T-helper 17 cell (primary cell): ENCODE measurements at regions not wholly inside any gene's neighbourhood (a gene's known extent, or its start where the extent isn't known, plus 50 kb on each side); places are given as distances from the start of the nearest gene placed in this dataset.

Source experiments
- ATAC-seq: fragments of 150-1000 bp; cut with Tn5 transposase; 2 replicates; pipeline ENCODE4 v1.10.0; 2021; ENCODE audit warnings: mild to moderate bottlenecking, moderate library complexity
- DNase-seq, 3 donors: peaks; one replicate each; pipeline versions ENCODE4 v3.0.0 to v3.0.0-alpha.2; 2020 to 2021
- H3K9me3 ChIP-seq: one replicate; pipeline ENCODE4 v1.7.0; 2013; ENCODE audit warnings: low read length, mild to moderate bottlenecking; ENCODE audit not compliant: control insufficient read depth, poor library complexity, severe bottlenecking
- H3K27ac Mint-ChIP-seq: one replicate; pipeline ENCODE4 v1.8.0; 2022; ENCODE audit warnings: mild to moderate bottlenecking, moderate library complexity, mixed read lengths
- H3K27me3 Mint-ChIP-seq: one replicate; pipeline ENCODE4 v1.8.0; 2022; ENCODE audit warnings: mixed read lengths
- H3K36me3 Mint-ChIP-seq: one replicate; pipeline ENCODE4 v1.8.0; 2022; ENCODE audit warnings: low read depth, mixed read lengths
- H3K4me1 Mint-ChIP-seq: one replicate; pipeline ENCODE4 v1.8.0; 2022; ENCODE audit warnings: mild to moderate bottlenecking, mixed read lengths
- H3K4me3 Mint-ChIP-seq: one replicate; pipeline ENCODE4 v1.8.0; 2022; ENCODE audit warnings: mild to moderate bottlenecking, moderate library complexity, mixed read lengths

- Mint-ChIP-seq H3K27ac (no peak overlapping the region), H3K4me1 (no peaks in the 10 kb centered on the region), H3K4me3 (no peak overlapping the region), H3K27me3 (no peaks in the 10 kb centered on the region), H3K36me3 (no peaks in the 10 kb centered on the region)
- H3K9me3 ChIP-seq: no peaks in the 10 kb centered on the region
- DNase-seq: no peak
- ATAC-seq: no peak
Observed at GRCh38 chr14:43939836-43940235, 567.2 kb downstream of the FSCB start.

GRCh38 chr14:43938588-43939281 lies 568.3 kb downstream of the FSCB start:
- no peak overlapping the region for H3K4me3 Mint-ChIP-seq
- DNase-seq (no peak), ATAC-seq (no peak)
- H3K27ac Mint-ChIP-seq: no peak overlapping the region
- H3K36me3 Mint-ChIP-seq: no peaks in the 10 kb centered on the region
- H3K27me3 Mint-ChIP-seq: no peaks in the 10 kb centered on the region
- H3K9me3 ChIP-seq: no peaks in the 10 kb centered on the region
- no peaks in the 10 kb centered on the region for H3K4me1 Mint-ChIP-seq

GRCh38 chr14:43937001-43937400 lies 570.1 kb downstream of the FSCB start:
- H3K9me3 ChIP-seq: no peaks in the 10 kb centered on the region
- H3K36me3 Mint-ChIP-seq: no peaks in the 10 kb centered on the region
- DNase-seq: no peak
- no peak overlapping the region for H3K4me3 Mint-ChIP-seq
- no peak for ATAC-seq
- H3K4me1 Mint-ChIP-seq: no peaks in the 10 kb centered on the region
- H3K27ac Mint-ChIP-seq: no peak overlapping the region
- no peaks in the 10 kb centered on the region for H3K27me3 Mint-ChIP-seq

GRCh38 chr14:43934102-43934501 lies 573.0 kb downstream of the FSCB start:
- H3K36me3 Mint-ChIP-seq: no peaks in the 10 kb centered on the region
- no peak overlapping the region for H3K27ac Mint-ChIP-seq
- no peak for ATAC-seq
- H3K9me3 ChIP-seq: no peaks in the 10 kb centered on the region
- no peak for DNase-seq
- no peak overlapping the region for H3K4me3 Mint-ChIP-seq
- no peaks in the 10 kb centered on the region for H3K27me3 Mint-ChIP-seq
- no peaks in the 10 kb centered on the region for H3K4me1 Mint-ChIP-seq

- no peak overlapping the region for H3K27ac Mint-ChIP-seq
- H3K4me3 Mint-ChIP-seq: no peak overlapping the region
- H3K27me3 Mint-ChIP-seq: no peaks in the 10 kb centered on the region
- no peaks in the 10 kb centered on the region for H3K4me1 Mint-ChIP-seq
- no peak for DNase-seq
- no peaks in the 10 kb centered on the region for H3K36me3 Mint-ChIP-seq
- peaks cover 6% of the 10 kb centered on the region for H3K9me3 ChIP-seq
- ATAC-seq: no peak
Observed at GRCh38 chr14:43914041-43914693, 592.9 kb downstream of the FSCB start.

GRCh38 chr14:43903209-43903608 lies 603.9 kb downstream of the FSCB start:
- Mint-ChIP-seq H3K4me1 (no peaks in the 10 kb centered on the region), H3K4me3 (no peak overlapping the region), H3K27me3 (no peaks in the 10 kb centered on the region), H3K27ac (no peak overlapping the region), H3K36me3 (no peaks in the 10 kb centered on the region)
- DNase-seq: no peak
- H3K9me3 ChIP-seq: no peaks in the 10 kb centered on the region
- no peak for ATAC-seq

- Mint-ChIP-seq H3K27ac (no peak overlapping the region), H3K27me3 (no peaks in the 10 kb centered on the region), H3K4me3 (no peak overlapping the region), H3K4me1 (no peaks in the 10 kb centered on the region), H3K36me3 (no peaks in the 10 kb centered on the region)
- ATAC-seq (no peak), DNase-seq (no peak)
- H3K9me3 ChIP-seq: no peaks in the 10 kb centered on the region
Observed at GRCh38 chr14:43901911-43902673, 605.0 kb downstream of the FSCB start.

- no peaks in the 10 kb centered on the region for H3K9me3 ChIP-seq
- H3K4me1 Mint-ChIP-seq: no peaks in the 10 kb centered on the region
- no peaks in the 10 kb centered on the region for H3K36me3 Mint-ChIP-seq
- H3K4me3 Mint-ChIP-seq: no peak overlapping the region
- no peak overlapping the region for H3K27ac Mint-ChIP-seq
- no peaks in the 10 kb centered on the region for H3K27me3 Mint-ChIP-seq
- no peak for ATAC-seq
- no peak for DNase-seq
Observed at GRCh38 chr14:43900173-43900655, 606.9 kb downstream of the FSCB start.

- Mint-ChIP-seq H3K36me3 (no peaks in the 10 kb centered on the region), H3K4me3 (no peak overlapping the region), H3K27ac (no peak overlapping the region), H3K4me1 (no peaks in the 10 kb centered on the region), H3K27me3 (no peaks in the 10 kb centered on the region)
- no peaks in the 10 kb centered on the region for H3K9me3 ChIP-seq
- DNase-seq: no peak
- no peak for ATAC-seq
Observed at GRCh38 chr14:43898687-43899086, 608.4 kb downstream of the FSCB start.

- no peak for DNase-seq
- no peaks in the 10 kb centered on the region for H3K9me3 ChIP-seq
- no peak for ATAC-seq
- no peak overlapping the region for H3K4me3 Mint-ChIP-seq
- H3K27me3 Mint-ChIP-seq: no peaks in the 10 kb centered on the region
- H3K36me3 Mint-ChIP-seq: no peaks in the 10 kb centered on the region
- no peak overlapping the region for H3K27ac Mint-ChIP-seq
- H3K4me1 Mint-ChIP-seq: no peaks in the 10 kb centered on the region
Observed at GRCh38 chr14:43896044-43896443, 611.0 kb downstream of the FSCB start.

- DNase-seq (no peak), ATAC-seq (no peak)
- Mint-ChIP-seq H3K36me3 (no peaks in the 10 kb centered on the region), H3K4me3 (no peak overlapping the region), H3K27me3 (no peaks in the 10 kb centered on the region), H3K27ac (no peak overlapping the region), H3K4me1 (no peaks in the 10 kb centered on the region)
- H3K9me3 ChIP-seq: no peaks in the 10 kb centered on the region
Observed at GRCh38 chr14:43894534-43894933, 612.5 kb downstream of the FSCB start.

GRCh38 chr14:43887523-43887922 lies 619.6 kb downstream of the FSCB start:
- H3K36me3 Mint-ChIP-seq: no peaks in the 10 kb centered on the region
- DNase-seq: no peak
- H3K4me1 Mint-ChIP-seq: no peaks in the 10 kb centered on the region
- no peak overlapping the region for H3K27ac Mint-ChIP-seq
- no peaks in the 10 kb centered on the region for H3K27me3 Mint-ChIP-seq
- no peak overlapping the region for H3K4me3 Mint-ChIP-seq
- H3K9me3 ChIP-seq: no peaks in the 10 kb centered on the region
- no peak for ATAC-seq

- Mint-ChIP-seq H3K36me3 (no peaks in the 10 kb centered on the region), H3K27ac (no peak overlapping the region), H3K4me1 (no peaks in the 10 kb centered on the region), H3K27me3 (no peaks in the 10 kb centered on the region), H3K4me3 (no peak overlapping the region)
- DNase-seq: no peak
- no peaks in the 10 kb centered on the region for H3K9me3 ChIP-seq
- no peak for ATAC-seq
Observed at GRCh38 chr14:43877351-43877960, 629.6 kb downstream of the FSCB start.
